GM18909 (cell line): ENCODE measurements at regions not wholly inside any gene's neighbourhood (a gene's known extent, or its start where the extent isn't known, plus 50 kb on each side); places are given as distances from the start of the nearest gene placed in this dataset.

Experiments used
- ATAC-seq: cut with Tn5 transposase; IDR thresholded peaks from one replicate; pipeline ENCODE4 v1.9.1; 2021; ENCODE audit warnings: mild to moderate bottlenecking; ENCODE audit not compliant: unreplicated experiment, poor library complexity

GRCh38 chr13:100724568-100724967, 50.0 kb upstream of the TMTC4 start:
- no peak for ATAC-seq
